Heart left ventricle (tissue), 13 donors: ENCODE measurements at regions not wholly inside any gene's neighbourhood (a gene's known extent, or its start where the extent isn't known, plus 50 kb on each side); places are given as distances from the start of the nearest gene placed in this dataset.

Experiments used
- CTCF ChIP-seq, 12 donors: fragments of 200-600 bp; sonication (generic) in 4 of 12; IDR thresholded peaks; one replicate each; pipeline versions ENCODE4 v1.5.0 to v1.8.0; 2018 to 2022; ENCODE audit warnings: antibody characterized with exemption in 12 of 12, mild to moderate bottlenecking in 5 of 12
- POLR2A ChIP-seq, 2 donors: fragments of 450-650 bp; IDR thresholded peaks; one replicate each; pipeline ENCODE4 v1.6.1; 2017; ENCODE audit warnings: antibody characterized with exemption in 2 of 2, mild to moderate bottlenecking in 2 of 2, moderate library complexity in 2 of 2
- donor health status: ischemic (EF 13 %, LVEDD 7.1; RV severe dilation, severe dysfunction).
- donor health status: DM: no; HTN: yes; CAD: no.
- donor health status: DM: no; HTN: no; CAD: no.
- donor health status: ischemic (EF 25% LVEDD 6.9; RV normal size, moderate dysfunction).
- donor health status: ischemic (EF 25% LVEDD 5.7; RV mildly dilated, moderate dysfunction).
- donor health status: ischemic (EF 35%, LVEDD 5.7; RV mildly dilated, moderate dysfunction).
- donor health status: nonischemic (EF 11% LVEDD 7.7; RV severe dilation, severe dysfunction).
- donor health status: DM: yes; HTN: yes; CAD: no.
- donor health status: PGD.
- donor health status: ischemic (EF 29% LVEDD 5.4; RV normal size, mild dysfunction).
- donor health status: nonischemic (EF 23%, LVEDD 6.1; RV moderate dilation, normal function).

- TF ChIP-seq CTCF (IDR thresholded peaks at IDR 0.05) (no peak), POLR2A (IDR thresholded peaks at IDR 0.05) (no peak)
These were observed 216.9 kb downstream of the AUH start for GRCh38 chr9:91144769-91145168.
